GM12875 (cell line): ENCODE measurements at regions not wholly inside any gene's neighbourhood (a gene's known extent, or its start where the extent isn't known, plus 50 kb on each side); places are given as distances from the start of the nearest gene placed in this dataset.

Experiments
- H3K4me3 ChIP-seq: one replicate; pipeline ENCODE4 v1.5.1; 2011; ENCODE audit warnings: low read depth, low read length, control low read depth
- TF ChIP-seq, protein P1 (sequence below): IDR thresholded peaks from 2 replicates; pipeline ENCODE4 v1.5.1; 2011; ENCODE audit warnings: low read depth, mild to moderate bottlenecking, control low read depth, inconsistent platforms, low read length, moderate library complexity, borderline replicate concordance; ENCODE audit not compliant: insufficient read depth

DNA sequence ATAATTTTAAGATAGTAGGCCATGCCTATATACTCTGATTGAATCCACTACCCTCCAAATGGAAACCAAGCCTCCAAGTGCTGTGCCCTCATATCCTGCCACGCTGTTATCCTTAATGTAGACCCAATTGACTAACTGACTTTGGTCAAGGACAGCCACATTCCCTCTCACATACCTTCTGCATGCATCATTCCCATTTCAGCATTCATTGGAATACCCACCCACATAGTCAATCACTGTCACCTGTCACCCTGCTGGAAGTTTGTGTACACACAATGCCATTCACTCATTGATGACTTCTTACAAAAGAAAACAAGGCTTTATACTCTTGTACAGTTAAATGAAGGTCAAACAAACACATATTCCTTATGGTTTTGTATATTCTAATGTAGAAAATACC, 221.1 kb upstream of the PBX1 start:
- no peak overlapping the region for H3K4me3 ChIP-seq
- TF ChIP-seq, protein P1, sequence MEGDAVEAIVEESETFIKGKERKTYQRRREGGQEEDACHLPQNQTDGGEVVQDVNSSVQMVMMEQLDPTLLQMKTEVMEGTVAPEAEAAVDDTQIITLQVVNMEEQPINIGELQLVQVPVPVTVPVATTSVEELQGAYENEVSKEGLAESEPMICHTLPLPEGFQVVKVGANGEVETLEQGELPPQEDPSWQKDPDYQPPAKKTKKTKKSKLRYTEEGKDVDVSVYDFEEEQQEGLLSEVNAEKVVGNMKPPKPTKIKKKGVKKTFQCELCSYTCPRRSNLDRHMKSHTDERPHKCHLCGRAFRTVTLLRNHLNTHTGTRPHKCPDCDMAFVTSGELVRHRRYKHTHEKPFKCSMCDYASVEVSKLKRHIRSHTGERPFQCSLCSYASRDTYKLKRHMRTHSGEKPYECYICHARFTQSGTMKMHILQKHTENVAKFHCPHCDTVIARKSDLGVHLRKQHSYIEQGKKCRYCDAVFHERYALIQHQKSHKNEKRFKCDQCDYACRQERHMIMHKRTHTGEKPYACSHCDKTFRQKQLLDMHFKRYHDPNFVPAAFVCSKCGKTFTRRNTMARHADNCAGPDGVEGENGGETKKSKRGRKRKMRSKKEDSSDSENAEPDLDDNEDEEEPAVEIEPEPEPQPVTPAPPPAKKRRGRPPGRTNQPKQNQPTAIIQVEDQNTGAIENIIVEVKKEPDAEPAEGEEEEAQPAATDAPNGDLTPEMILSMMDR = no peak

DNA sequence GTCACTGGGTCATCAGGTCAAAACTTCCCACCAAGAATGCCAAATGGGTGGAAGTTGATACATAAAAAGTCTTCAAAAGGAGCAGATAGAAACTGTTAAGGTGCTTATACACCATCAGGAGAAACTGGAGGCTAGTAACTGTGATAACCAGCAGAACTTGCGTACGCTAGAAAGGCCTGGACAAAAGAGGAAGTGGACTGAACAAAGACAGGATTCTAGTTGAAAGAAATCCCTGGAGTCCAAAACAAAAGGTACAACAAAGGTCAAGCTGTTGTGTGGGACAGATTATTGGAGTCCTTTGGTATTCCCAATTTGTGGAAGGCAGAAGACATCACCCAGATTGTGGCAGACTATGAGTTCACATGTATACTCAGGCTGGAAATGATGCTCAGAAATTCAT, 215.8 kb upstream of the PBX1 start:
- TF ChIP-seq, protein P1 = no peak
- H3K4me3 ChIP-seq = no peak overlapping the region

DNA sequence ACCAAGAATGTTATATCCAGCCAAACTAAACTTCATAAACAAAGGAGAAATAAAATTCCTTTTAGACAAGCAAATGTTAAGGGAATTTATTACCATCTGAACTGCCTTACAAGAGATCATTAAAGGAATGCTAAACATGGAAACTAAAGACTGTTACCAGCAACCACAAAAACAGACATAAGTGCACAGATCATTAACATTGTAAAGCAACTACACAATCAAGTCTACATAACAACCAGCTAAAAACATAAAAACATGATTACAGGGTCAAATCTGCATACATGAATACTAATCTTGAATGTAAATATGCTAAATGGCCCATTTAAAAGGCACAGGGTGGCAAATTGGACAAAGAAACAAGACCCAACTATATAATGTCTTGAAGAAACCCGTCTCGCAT, 211.0 kb upstream of the PBX1 start:
- no peak overlapping the region for H3K4me3 ChIP-seq
- TF ChIP-seq, protein P1 = no peak

DNA sequence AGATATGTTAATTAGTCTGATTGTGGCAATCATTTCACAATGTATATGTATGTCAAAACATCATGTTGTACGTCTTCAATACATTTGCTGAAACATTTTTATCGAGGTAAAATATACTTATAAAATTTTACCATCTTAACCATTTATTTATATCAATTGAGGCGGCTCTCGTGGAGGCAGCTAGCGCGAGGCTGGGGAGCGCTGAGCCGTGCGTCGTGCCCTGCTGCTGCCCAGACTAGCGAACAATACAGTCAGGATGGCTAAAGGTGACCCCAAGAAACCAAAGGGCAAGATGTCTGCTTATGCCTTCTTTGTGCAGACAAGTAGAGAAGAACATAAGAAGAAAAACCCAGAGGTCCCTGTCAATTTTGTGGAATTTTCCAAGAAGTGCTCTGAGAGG, 202.5 kb upstream of the PBX1 start:
- TF ChIP-seq, protein P1 = no peak
- H3K4me3 ChIP-seq = no peak overlapping the region

DNA sequence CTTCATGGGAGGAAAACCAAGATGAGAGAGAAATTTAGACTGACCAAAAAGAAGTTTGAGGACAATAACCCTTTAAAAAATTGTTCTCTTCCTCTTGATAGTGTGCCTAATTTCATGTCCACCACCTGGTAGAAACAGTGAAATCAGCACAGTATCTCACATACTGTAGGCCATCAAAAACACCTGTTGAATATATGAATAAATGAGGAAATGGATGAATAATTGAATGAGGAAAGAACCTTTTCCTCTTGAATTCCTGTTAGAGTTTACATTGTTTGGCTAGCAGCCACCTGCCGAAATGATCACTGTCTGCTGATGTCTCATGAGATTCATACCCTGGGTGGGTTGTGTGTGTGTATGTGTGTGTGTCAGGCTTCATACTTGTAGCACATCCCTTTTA, 198.7 kb upstream of the PBX1 start:
- TF ChIP-seq, protein P1 = no peak
- H3K4me3 ChIP-seq = no peak overlapping the region

DNA sequence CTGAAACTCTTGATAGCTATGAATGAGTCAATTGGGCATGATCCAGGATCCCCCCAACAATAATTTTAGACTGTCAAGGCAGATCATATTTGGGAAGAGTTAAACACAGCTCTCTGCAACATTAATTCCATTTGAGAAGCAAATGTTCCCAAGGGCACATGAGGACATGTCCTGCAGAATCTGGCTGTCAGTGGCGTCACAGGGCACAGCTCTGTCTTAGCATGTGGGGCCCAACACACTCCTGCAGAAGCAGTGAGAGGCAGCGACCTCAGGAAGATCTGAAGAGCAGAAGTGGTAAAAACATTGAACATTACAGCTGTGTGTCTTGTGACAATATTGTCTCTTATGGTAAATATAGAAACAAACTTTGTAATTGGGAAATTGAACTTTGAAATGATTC, 197.1 kb upstream of the PBX1 start:
- no peak overlapping the region for H3K4me3 ChIP-seq
- TF ChIP-seq, protein P1 = no peak

DNA sequence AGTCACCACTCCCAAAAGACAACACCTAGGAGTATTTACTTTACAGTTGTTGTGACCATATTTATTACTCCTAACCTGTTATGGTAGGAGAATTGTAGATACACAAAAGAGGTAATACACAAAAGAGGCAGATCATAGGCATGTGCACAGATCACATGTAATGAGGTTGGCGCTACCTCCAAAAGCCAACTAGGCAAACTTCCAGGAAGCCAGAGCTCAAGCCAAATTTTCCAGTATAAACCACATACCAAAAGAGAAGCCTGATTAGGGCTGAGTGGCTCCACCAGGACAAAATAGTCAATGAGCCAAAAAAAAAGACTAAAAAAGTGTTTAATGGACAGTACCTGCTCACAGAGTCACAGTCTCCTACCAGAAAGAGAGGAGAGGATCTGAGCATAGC, 195.0 kb upstream of the PBX1 start:
- no peak overlapping the region for H3K4me3 ChIP-seq
- TF ChIP-seq, protein P1 = no peak
